HG03342 (cell line): ENCODE measurements at regions not wholly inside any gene's neighbourhood (a gene's known extent, or its start where the extent isn't known, plus 50 kb on each side); places are given as distances from the start of the nearest gene placed in this dataset.
"Not testable (repeated sequence)": the region's sequence is repeated elsewhere in the genome, so short reads cannot be mapped to it uniquely, and the experiment has no call there.

Experiments
- ATAC-seq: cut with Tn5 transposase; IDR thresholded peaks from one replicate; pipeline ENCODE4 v1.9.1; 2021; ENCODE audit warnings: mild to moderate bottlenecking, moderate library complexity; ENCODE audit not compliant: unreplicated experiment

GRCh38 chr3:173221010-173221409 is 80.0 kb upstream of the SPATA16 start:
- no peak for ATAC-seq

GRCh38 chr3:173217127-173217526 is 76.1 kb upstream of the SPATA16 start:
- ATAC-seq, result no peak

GRCh38 chr3:173216063-173216462 is 75.0 kb upstream of the SPATA16 start:
- no peak for ATAC-seq

- no peak for ATAC-seq
These were observed 73.5 kb upstream of the SPATA16 start for GRCh38 chr3:173214576-173214975.

GRCh38 chr3:173199568-173199967 is 58.5 kb upstream of the SPATA16 start:
- ATAC-seq, result no peak

GRCh38 chr3:173194868-173195267 is 53.8 kb upstream of the SPATA16 start:
- ATAC-seq, result not testable (repeated sequence)

GRCh38 chr3:173191611-173192010 is 50.6 kb upstream of the SPATA16 start:
- no peak for ATAC-seq
